ENCODE measurements at regions not wholly inside any gene's neighbourhood (a gene's known extent, or its start where the extent isn't known, plus 50 kb on each side); places are given as distances from the start of the nearest gene placed in this dataset.

GRCh38 chr17:17425591-17425990, 51.2 kb upstream of the MED9 start:
- Histone ChIP-seq H3K27me3 (ENCODE audit: control insufficient read depth in 3 of 3, insufficient read depth in 3 of 3, low read depth in 1 of 3, low read length in 3 of 3) (peaks cover 0 to 8% (median 0%) of the 10 kb centered on the region in 3 experiments), H3K14ac (ENCODE audit: low read length) (no peak overlapping the region), H3K9me3 (replicated peaks in 1 of 2; ENCODE audit: control insufficient read depth in 2 of 2, insufficient read depth in 1 of 2, low read depth in 1 of 2, low read length in 2 of 2) (peaks cover 10 to 25% of the 10 kb centered on the region in 2 donors), H3K27ac (replicated peaks; ENCODE audit: low read length) (no peak overlapping the region), H4K8ac (ENCODE audit: low read depth, low read length) (no peak overlapping the region), H4K91ac (ENCODE audit: low read depth, low read length, poor library complexity) (no peak overlapping the region), H3K36me3 (replicated peaks in 1 of 2; ENCODE audit: control insufficient read depth in 2 of 2, insufficient read depth in 2 of 2, low read length in 2 of 2) (peaks cover 0 to 1% of the 10 kb centered on the region in 2 donors), H2BK15ac (ENCODE audit: low read length) (no peak overlapping the region), H3K4me2 (ENCODE audit: insufficient read depth, low read length, poor library complexity, severe bottlenecking) (no peak overlapping the region), H3K9ac (ENCODE audit: low read depth, low read length, poor library complexity) (no peak overlapping the region), H2AK5ac (ENCODE audit: low read depth, low read length) (no peak overlapping the region), H3K4ac (ENCODE audit: low read length) (no peak overlapping the region), H3K4me1 (ENCODE audit: control insufficient read depth in 2 of 2, insufficient read depth in 1 of 2, low read depth in 1 of 2, low read length in 2 of 2) (no peaks in the 10 kb centered on the region), H2BK5ac (ENCODE audit: low read length) (no peak overlapping the region), H2BK12ac (ENCODE audit: low read length) (no peak overlapping the region), H2BK120ac (ENCODE audit: low read depth, low read length) (no peak overlapping the region), H3K79me1 (ENCODE audit: low read depth, low read length) (no peaks in the 10 kb centered on the region), H2AFZ (ENCODE audit: low read length) (no peak overlapping the region), H3K23ac (ENCODE audit: low read depth, low read length, poor library complexity) (no peak overlapping the region), H3K18ac (ENCODE audit: low read length) (no peak overlapping the region), H3K4me3 (ENCODE audit: low read length in 2 of 2) (no peak overlapping the region)
- DNase-seq (ENCODE audit: low spot score): no peak
- no CpG with 5 or more reads among the region's 4 CpGs for WGBS, 2 donors (ENCODE audit: extremely low coverage in 2 of 2, insufficient read length in 2 of 2, insufficient replicate concordance in 1 of 2)

GRCh38 chr17:17426184-17426583, 50.6 kb upstream of the MED9 start:
- Histone ChIP-seq H2BK15ac (ENCODE audit: low read length) (no peak overlapping the region), H3K4me2 (ENCODE audit: insufficient read depth, low read length, poor library complexity, severe bottlenecking) (no peak overlapping the region), H3K14ac (ENCODE audit: low read length) (no peak overlapping the region), H3K9ac (ENCODE audit: low read depth, low read length, poor library complexity) (no peak overlapping the region), H3K23ac (ENCODE audit: low read depth, low read length, poor library complexity) (no peak overlapping the region), H3K27me3 (ENCODE audit: control insufficient read depth in 3 of 3, insufficient read depth in 3 of 3, low read depth in 1 of 3, low read length in 3 of 3) (peaks cover 0 to 8% (median 0%) of the 10 kb centered on the region in 3 experiments), H3K36me3 (replicated peaks in 1 of 2; ENCODE audit: control insufficient read depth in 2 of 2, insufficient read depth in 2 of 2, low read length in 2 of 2) (peaks cover 0 to 1% of the 10 kb centered on the region in 2 donors), H3K4ac (ENCODE audit: low read length) (no peak overlapping the region), H2BK5ac (ENCODE audit: low read length) (no peak overlapping the region), H3K79me1 (ENCODE audit: low read depth, low read length) (no peaks in the 10 kb centered on the region), H3K4me1 (ENCODE audit: control insufficient read depth in 2 of 2, insufficient read depth in 1 of 2, low read depth in 1 of 2, low read length in 2 of 2) (no peaks in the 10 kb centered on the region), H3K9me3 (replicated peaks in 1 of 2; ENCODE audit: control insufficient read depth in 2 of 2, insufficient read depth in 1 of 2, low read depth in 1 of 2, low read length in 2 of 2) (peaks cover 10 to 25% of the 10 kb centered on the region in 2 donors), H2BK12ac (ENCODE audit: low read length) (no peak overlapping the region), H2BK120ac (ENCODE audit: low read depth, low read length) (no peak overlapping the region), H3K4me3 (ENCODE audit: low read length in 2 of 2) (no peak overlapping the region), H4K91ac (ENCODE audit: low read depth, low read length, poor library complexity) (no peak overlapping the region), H2AFZ (ENCODE audit: low read length) (no peak overlapping the region), H4K8ac (ENCODE audit: low read depth, low read length) (no peak overlapping the region), H3K27ac (replicated peaks; ENCODE audit: low read length) (no peak overlapping the region), H2AK5ac (ENCODE audit: low read depth, low read length) (no peak overlapping the region), H3K18ac (ENCODE audit: low read length) (no peak overlapping the region)
- DNase-seq (ENCODE audit: low spot score): no peak
- WGBS, 2 donors (ENCODE audit: extremely low coverage in 2 of 2, insufficient read length in 2 of 2, insufficient replicate concordance in 1 of 2): no CpG with 5 or more reads among the region's 4 CpGs

All from neuronal stem cell (in vitro differentiated cells).